AG04450 (cell line): ENCODE measurements at regions not wholly inside any gene's neighbourhood (a gene's known extent, or its start where the extent isn't known, plus 50 kb on each side); places are given as distances from the start of the nearest gene placed in this dataset.
"Not testable (repeated sequence)": the region's sequence is repeated elsewhere in the genome, so short reads cannot be mapped to it uniquely, and the experiment has no call there.

Experiments used
- CTCF ChIA-PET: fragments of 300-600, 350-600 bp; formaldehyde crosslinking; extraction: SDS; loops from one replicate; lab custom pipeline; 2022; ENCODE audit warnings: antibody characterized with exemption, inconsistent platforms; lab: Charles Lee
- POLR2A ChIA-PET: fragments of 350-600 bp; formaldehyde crosslinking; extraction: SDS; loops from one replicate; lab custom pipeline; 2021; ENCODE audit warnings: antibody characterized with exemption, inconsistent platforms; lab: Yijun Ruan, JAX
- DNase-seq: peaks from one replicate; pipeline ENCODE4 v3.0.0-alpha.2; 2011; ENCODE audit warnings: low read depth, low spot score
- H3K27ac ChIP-seq: one replicate; pipeline ENCODE4 v1.5.1; 2012; ENCODE audit warnings: low read depth, low read length, control low read depth
- H3K27me3 ChIP-seq: one replicate; pipeline ENCODE4 v1.6.0; 2012; ENCODE audit warnings: low read length; ENCODE audit not compliant: control insufficient read depth, insufficient read depth
- H3K4me3 ChIP-seq: 2 replicates; pipeline ENCODE4 v1.5.1; 2011; ENCODE audit warnings: mild to moderate bottlenecking, low read depth, low read length, control low read depth
- H3K9me3 ChIP-seq: 2 replicates; pipeline ENCODE4 v1.5.1; 2012; ENCODE audit warnings: low read length; ENCODE audit not compliant: control insufficient read depth, insufficient read depth
- TF ChIP-seq, protein P1 (sequence below): IDR thresholded peaks from 2 replicates; pipeline ENCODE4 v1.5.1; 2011; ENCODE audit warnings: low read depth, low read length, control low read depth, inconsistent platforms

- CTCF ChIA-PET = no interaction called here
Measured at GRCh38 chr2:65901756-65902155, 469.4 kb upstream of the SPRED2 start.

DNA sequence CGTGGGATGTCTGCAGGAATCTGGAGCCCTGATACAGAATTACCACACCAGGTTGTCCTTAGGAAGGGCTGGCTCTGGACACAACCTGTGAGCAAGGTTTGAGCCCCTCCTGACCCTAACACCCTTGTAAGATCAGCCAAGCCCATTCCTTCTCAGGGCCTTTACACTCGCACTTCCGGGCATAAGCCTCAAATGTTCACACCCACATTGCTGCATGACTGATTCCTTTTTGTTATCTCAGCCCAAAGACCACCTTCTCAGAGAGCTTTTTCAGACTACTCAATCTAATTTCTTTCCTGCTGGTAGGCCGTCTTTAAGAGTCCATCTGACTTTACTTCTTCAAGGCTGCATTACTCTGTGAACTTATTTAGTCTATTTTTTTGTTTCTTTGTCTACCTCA is 464.0 kb upstream of the SPRED2 start:
- TF ChIP-seq, protein P1, sequence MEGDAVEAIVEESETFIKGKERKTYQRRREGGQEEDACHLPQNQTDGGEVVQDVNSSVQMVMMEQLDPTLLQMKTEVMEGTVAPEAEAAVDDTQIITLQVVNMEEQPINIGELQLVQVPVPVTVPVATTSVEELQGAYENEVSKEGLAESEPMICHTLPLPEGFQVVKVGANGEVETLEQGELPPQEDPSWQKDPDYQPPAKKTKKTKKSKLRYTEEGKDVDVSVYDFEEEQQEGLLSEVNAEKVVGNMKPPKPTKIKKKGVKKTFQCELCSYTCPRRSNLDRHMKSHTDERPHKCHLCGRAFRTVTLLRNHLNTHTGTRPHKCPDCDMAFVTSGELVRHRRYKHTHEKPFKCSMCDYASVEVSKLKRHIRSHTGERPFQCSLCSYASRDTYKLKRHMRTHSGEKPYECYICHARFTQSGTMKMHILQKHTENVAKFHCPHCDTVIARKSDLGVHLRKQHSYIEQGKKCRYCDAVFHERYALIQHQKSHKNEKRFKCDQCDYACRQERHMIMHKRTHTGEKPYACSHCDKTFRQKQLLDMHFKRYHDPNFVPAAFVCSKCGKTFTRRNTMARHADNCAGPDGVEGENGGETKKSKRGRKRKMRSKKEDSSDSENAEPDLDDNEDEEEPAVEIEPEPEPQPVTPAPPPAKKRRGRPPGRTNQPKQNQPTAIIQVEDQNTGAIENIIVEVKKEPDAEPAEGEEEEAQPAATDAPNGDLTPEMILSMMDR = no peak
- Histone ChIP-seq H3K27me3 (peaks cover 4% of the 10 kb centered on the region), H3K27ac (no peak overlapping the region), H3K9me3 (no peaks in the 10 kb centered on the region), H3K4me3 (no peak overlapping the region)
- ChIA-PET CTCF (no interaction called here), POLR2A (no interaction called here)
- no peak for DNase-seq

More at GRCh38 chr2:65901756-65902155, 469.4 kb upstream of the SPRED2 start:
- Histone ChIP-seq H3K27ac (no peak overlapping the region), H3K4me3 (no peak overlapping the region), H3K9me3 (no peaks in the 10 kb centered on the region), H3K27me3 (peaks cover 4% of the 10 kb centered on the region)
- TF ChIP-seq, protein P1 = no peak
- DNase-seq = no peak
- POLR2A ChIA-PET = no interaction called here

GRCh38 chr2:65890131-65890530 is 457.7 kb upstream of the SPRED2 start:
- CTCF ChIA-PET, DNase-seq, POLR2A ChIA-PET, H3K27ac ChIP-seq, H3K9me3 ChIP-seq, H3K27me3 ChIP-seq, H3K4me3 ChIP-seq: not testable (repeated sequence)

- Histone ChIP-seq H3K4me3 (no peak overlapping the region), H3K27ac (no peak overlapping the region), H3K9me3 (no peaks in the 10 kb centered on the region), H3K27me3 (no peaks in the 10 kb centered on the region)
- CTCF ChIA-PET = no interaction called here
- POLR2A ChIA-PET = no interaction called here
- TF ChIP-seq, protein P1 = no peak
- no peak for DNase-seq
Measured at GRCh38 chr2:65885266-65885665, 452.9 kb upstream of the SPRED2 start.

DNA sequence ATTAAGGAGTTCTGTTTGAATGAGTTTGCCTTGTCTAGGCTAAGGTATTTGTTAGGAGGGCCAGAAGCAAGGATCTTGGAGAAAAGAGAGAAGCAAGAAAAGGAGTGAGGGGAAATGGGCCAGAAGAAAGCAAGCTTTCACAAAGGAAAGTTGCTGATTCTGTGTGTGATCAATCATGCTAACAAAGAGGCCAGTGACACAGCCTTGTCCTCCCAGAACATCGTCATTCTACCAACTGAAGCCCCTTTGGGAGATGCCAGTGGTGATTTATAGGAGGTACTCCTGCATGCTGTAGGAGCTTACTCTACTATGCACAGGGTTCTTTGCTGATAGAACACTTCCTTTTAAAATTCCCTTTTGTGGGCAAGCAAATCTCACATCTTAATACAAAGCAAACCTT is 449.2 kb upstream of the SPRED2 start:
- Histone ChIP-seq H3K27me3 (no peaks in the 10 kb centered on the region), H3K27ac (no peak overlapping the region), H3K9me3 (no peaks in the 10 kb centered on the region), H3K4me3 (no peak overlapping the region)
- ChIA-PET POLR2A (no interaction called here), CTCF (no interaction called here)
- TF ChIP-seq, protein P1 = no peak
- DNase-seq = no peak

- POLR2A ChIA-PET = no interaction called here
- no peak overlapping the region for H3K4me3 ChIP-seq
- no peak overlapping the region for H3K27ac ChIP-seq
- CTCF ChIA-PET = no interaction called here
- no peak for DNase-seq
- TF ChIP-seq, protein P1 = no peak
- peaks cover 4% of the 10 kb centered on the region for H3K27me3 ChIP-seq
- no peaks in the 10 kb centered on the region for H3K9me3 ChIP-seq
Measured at GRCh38 chr2:65880436-65880835, 448.0 kb upstream of the SPRED2 start.
